ENCODE measurements at regions not wholly inside any gene's neighbourhood (a gene's known extent, or its start where the extent isn't known, plus 50 kb on each side); places are given as distances from the start of the nearest gene placed in this dataset.

DNA sequence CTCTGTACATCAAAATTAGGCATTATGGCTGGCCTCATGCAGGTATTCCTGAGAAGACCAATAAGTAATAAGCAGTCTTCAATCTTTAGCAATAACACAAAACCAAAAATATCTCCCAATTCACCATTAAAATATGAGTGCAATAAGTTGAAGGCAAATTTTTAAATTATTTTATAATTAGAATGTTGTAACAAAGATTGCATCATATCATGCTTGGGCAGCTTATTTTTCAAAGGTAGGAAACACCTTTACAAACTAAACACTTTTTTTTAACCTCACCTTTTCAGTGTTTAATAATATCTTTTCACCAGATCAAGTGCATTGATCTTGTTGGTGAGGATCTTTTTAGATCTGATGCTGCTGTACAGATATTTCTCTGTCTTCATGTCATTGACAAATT, 592.9 kb upstream of the PITX2 start:
- Histone ChIP-seq H3K27ac (no peak overlapping the region), H3K36me3 (no peaks in the 10 kb centered on the region), H3K4me1 (ENCODE audit: insufficient read depth) (no peaks in the 10 kb centered on the region), H3K27me3 (no peaks in the 10 kb centered on the region), H3K9me3 (no peaks in the 10 kb centered on the region), H3K4me3 (no peak overlapping the region)
- TF ChIP-seq, protein P1, sequence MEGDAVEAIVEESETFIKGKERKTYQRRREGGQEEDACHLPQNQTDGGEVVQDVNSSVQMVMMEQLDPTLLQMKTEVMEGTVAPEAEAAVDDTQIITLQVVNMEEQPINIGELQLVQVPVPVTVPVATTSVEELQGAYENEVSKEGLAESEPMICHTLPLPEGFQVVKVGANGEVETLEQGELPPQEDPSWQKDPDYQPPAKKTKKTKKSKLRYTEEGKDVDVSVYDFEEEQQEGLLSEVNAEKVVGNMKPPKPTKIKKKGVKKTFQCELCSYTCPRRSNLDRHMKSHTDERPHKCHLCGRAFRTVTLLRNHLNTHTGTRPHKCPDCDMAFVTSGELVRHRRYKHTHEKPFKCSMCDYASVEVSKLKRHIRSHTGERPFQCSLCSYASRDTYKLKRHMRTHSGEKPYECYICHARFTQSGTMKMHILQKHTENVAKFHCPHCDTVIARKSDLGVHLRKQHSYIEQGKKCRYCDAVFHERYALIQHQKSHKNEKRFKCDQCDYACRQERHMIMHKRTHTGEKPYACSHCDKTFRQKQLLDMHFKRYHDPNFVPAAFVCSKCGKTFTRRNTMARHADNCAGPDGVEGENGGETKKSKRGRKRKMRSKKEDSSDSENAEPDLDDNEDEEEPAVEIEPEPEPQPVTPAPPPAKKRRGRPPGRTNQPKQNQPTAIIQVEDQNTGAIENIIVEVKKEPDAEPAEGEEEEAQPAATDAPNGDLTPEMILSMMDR (IDR thresholded peaks at IDR 0.05), result no peak
- no peak for DNase-seq
- intact Hi-C loops (cut with DNase I), result no loop called here

- no peak overlapping the region for H3K4me3 ChIP-seq
- H3K36me3 ChIP-seq, result no peaks in the 10 kb centered on the region
- no peaks in the 10 kb centered on the region for H3K9me3 ChIP-seq
- H3K4me1 ChIP-seq (ENCODE audit: insufficient read depth), result no peaks in the 10 kb centered on the region
- DNase-seq, result no peak
- intact Hi-C loops (cut with DNase I), result no loop called here
- H3K27ac ChIP-seq, result no peak overlapping the region
- H3K27me3 ChIP-seq, result no peaks in the 10 kb centered on the region
- no peak for TF ChIP-seq POLR2A (IDR thresholded peaks at IDR 0.05)
- TF ChIP-seq, protein P1 (IDR thresholded peaks at IDR 0.05), result no peak
- TF ChIP-seq EP300 (IDR thresholded peaks at IDR 0.05), result no peak
Observed at GRCh38 chr4:111216791-111217190, 593.9 kb upstream of the PITX2 start.

DNA sequence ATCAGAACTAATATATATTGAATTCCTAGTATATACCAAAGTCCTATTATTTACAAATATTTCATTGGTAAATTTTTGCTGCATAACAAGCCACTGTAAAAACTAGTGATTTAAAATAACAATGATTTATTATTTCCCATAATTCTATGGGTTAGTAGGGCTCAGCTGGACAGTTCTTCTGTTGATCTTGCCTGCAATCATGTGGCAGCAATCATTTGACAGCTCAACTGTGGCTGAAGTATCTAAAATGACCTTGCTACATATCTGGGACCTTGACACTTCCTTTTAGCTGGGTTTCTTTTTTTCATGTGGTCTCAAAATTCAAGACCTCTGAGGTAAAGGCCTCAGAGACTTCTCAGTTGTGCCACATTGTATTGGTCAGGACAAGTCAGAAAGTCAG, 598.5 kb upstream of the PITX2 start:
- TF ChIP-seq EP300 (IDR thresholded peaks at IDR 0.05) (no peak), POLR2A (IDR thresholded peaks at IDR 0.05) (no peak)
- TF ChIP-seq, protein P1 (IDR thresholded peaks at IDR 0.05), result no peak
- Histone ChIP-seq H3K4me3 (no peak overlapping the region), H3K27me3 (no peaks in the 10 kb centered on the region), H3K27ac (no peak overlapping the region), H3K9me3 (no peaks in the 10 kb centered on the region), H3K4me1 (ENCODE audit: insufficient read depth) (no peaks in the 10 kb centered on the region), H3K36me3 (no peaks in the 10 kb centered on the region)
- DNase-seq, result no peak
- intact Hi-C loops (cut with DNase I), result no loop called here

DNA sequence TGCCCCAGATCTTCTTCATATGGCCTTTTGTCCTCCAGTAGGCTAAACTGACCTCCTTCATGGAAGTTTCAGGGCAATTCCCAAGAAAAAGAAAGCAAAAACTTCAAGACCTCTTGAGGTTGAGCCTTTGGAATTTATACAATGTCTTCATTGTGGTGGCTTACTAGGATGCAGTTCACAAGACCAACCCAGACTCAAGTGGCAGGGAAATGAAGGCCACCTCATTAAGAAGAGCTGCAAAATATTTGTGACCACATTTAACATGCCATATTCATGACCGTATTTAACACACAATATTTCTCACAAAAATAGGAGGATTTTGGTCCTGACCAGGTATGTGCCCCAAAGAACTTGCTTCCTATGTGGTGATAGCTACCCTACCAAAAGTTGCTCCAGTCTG, 605.5 kb upstream of the PITX2 start:
- no peak for DNase-seq
- intact Hi-C loops (cut with DNase I), result no loop called here
- no peaks in the 10 kb centered on the region for H3K27me3 ChIP-seq
- no peaks in the 10 kb centered on the region for H3K4me1 ChIP-seq (ENCODE audit: insufficient read depth)
- H3K36me3 ChIP-seq, result no peaks in the 10 kb centered on the region
- TF ChIP-seq EP300 (IDR thresholded peaks at IDR 0.05), result no peak
- TF ChIP-seq POLR2A (IDR thresholded peaks at IDR 0.05), result no peak
- TF ChIP-seq, protein P1 (IDR thresholded peaks at IDR 0.05), result no peak
- H3K9me3 ChIP-seq, result no peaks in the 10 kb centered on the region
- 88 to 95% (median 93%) methylated on average over 1 of the region's 1 CpG for WGBS, 3 donors
- no peak overlapping the region for H3K4me3 ChIP-seq
- no peak overlapping the region for H3K27ac ChIP-seq

DNA sequence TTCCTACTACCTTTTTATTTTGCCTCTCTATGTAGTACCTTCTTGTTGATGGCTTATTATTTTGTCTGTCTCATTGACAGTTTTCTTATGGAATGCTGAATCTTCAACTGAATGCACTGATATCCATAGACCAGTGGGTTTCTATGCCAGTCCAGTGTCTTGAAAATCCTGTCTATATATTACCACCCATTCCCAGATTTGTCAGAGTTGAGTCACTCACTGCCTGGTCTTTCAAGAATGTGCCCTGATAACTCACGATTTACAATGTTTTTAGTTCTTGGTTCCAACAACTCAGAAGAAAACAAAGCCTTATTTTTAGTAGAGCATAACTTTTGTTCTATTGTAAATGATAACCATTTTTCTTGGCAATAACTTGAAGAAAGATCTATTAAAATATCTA, 606.0 kb upstream of the PITX2 start:
- Histone ChIP-seq H3K27me3 (no peaks in the 10 kb centered on the region), H3K4me1 (ENCODE audit: insufficient read depth) (no peaks in the 10 kb centered on the region), H3K36me3 (no peaks in the 10 kb centered on the region), H3K4me3 (no peak overlapping the region), H3K27ac (no peak overlapping the region), H3K9me3 (no peaks in the 10 kb centered on the region)
- intact Hi-C loops (cut with DNase I), result no loop called here
- TF ChIP-seq, protein P1 (IDR thresholded peaks at IDR 0.05), result no peak
- no peak for TF ChIP-seq EP300 (IDR thresholded peaks at IDR 0.05)
- TF ChIP-seq POLR2A (IDR thresholded peaks at IDR 0.05), result no peak
- no peak for DNase-seq
- 29 to 50% (median 31%) methylated on average over 1 of the region's 1 CpG for WGBS, 3 donors
